Heart right ventricle (tissue), 16 donors: ENCODE measurements at regions not wholly inside any gene's neighbourhood (a gene's known extent, or its start where the extent isn't known, plus 50 kb on each side); places are given as distances from the start of the nearest gene placed in this dataset.

Experiments used
- ATAC-seq, 8 donors: fragments of 200-7000 bp; cut with Tn5 transposase; one replicate each; pipeline ENCODE4 v1.9.1; 2020; ENCODE audit warnings: mild to moderate bottlenecking in 8 of 8, moderate library complexity in 8 of 8, moderate number of reproducible peaks in 1 of 8
- DNase-seq, 2 donors: peaks; one replicate each; pipeline ENCODE4 v3.0.0-alpha.2; 2020
- H3K27ac ChIP-seq, 10 donors: fragments of 200-600 bp; sonication (generic) in 2 of 10; one replicate each; pipeline versions ENCODE4 v1.5.0 to v1.8.0; 2020 to 2022; ENCODE audit warnings: mild to moderate bottlenecking in 3 of 10
- H3K27me3 ChIP-seq, 7 donors: fragments of 200-600 bp; one replicate each; pipeline ENCODE4 v1.8.0; 2021 to 2022; ENCODE audit warnings: mild to moderate bottlenecking in 2 of 7
- H3K36me3 ChIP-seq, 9 donors: fragments of 200-600 bp; sonication (generic) in 1 of 9; one replicate each; pipeline versions ENCODE4 v1.5.0 to v1.8.0; 2020 to 2022; ENCODE audit warnings: mild to moderate bottlenecking in 2 of 9
- H3K4me1 ChIP-seq, 9 donors: fragments of 200-600 bp; sonication (generic) in 1 of 9; one replicate each; pipeline versions ENCODE4 v1.5.0 to v1.8.0; 2020 to 2022; ENCODE audit warnings: mild to moderate bottlenecking in 4 of 9
- H3K4me3 ChIP-seq, 10 donors: fragments of 200-600 bp; sonication (generic) in 2 of 10; one replicate each; pipeline versions ENCODE4 v1.5.0 to v1.8.0; 2020 to 2022; ENCODE audit warnings: mild to moderate bottlenecking in 7 of 10, moderate library complexity in 2 of 10
- H3K9me3 ChIP-seq, 11 donors: fragments of 200-600 bp in 10 of 11; sonication (generic) in 2 of 11; one replicate each; pipeline versions ENCODE4 v1.5.0 to v1.8.0; 2013 to 2022; ENCODE audit warnings: mild to moderate bottlenecking in 2 of 11, control low read depth in 1 of 11, moderate library complexity in 1 of 11
- CTCF ChIP-seq, 9 donors: fragments of 200-600 bp; sonication (generic) in 2 of 9; IDR thresholded peaks; one replicate each; pipeline versions ENCODE4 v1.5.0 to v1.8.0; 2021 to 2022; ENCODE audit warnings: antibody characterized with exemption in 9 of 9, mild to moderate bottlenecking in 5 of 9, moderate library complexity in 1 of 9
- WGBS, 2 donors: extraction: QIAGEN DNeasy Blood & Tissue Kit; methylation state at CpG; one replicate each; pipeline ENCODE4 v1.1.7; 2013; ENCODE audit warnings: inconsistent platforms in 1 of 2; 5-methylcytosine and 5-hydroxymethylcytosine counted together
- intact Hi-C, 10 donors: fragments of 100-400 bp; cut with DNase I; formaldehyde crosslinking; loops; one replicate each; pipeline versions ENCODE4 v1.11.1 to v1.14.2; 2022
- donor health status: Arrhythmogenic right ventricular cardiomyopathy.
- donor health status: ischemic (EF 13 %, LVEDD 7.1; RV severe dilation, severe dysfunction).
- donor health status: healthy with polysubstance abuse.
- donor health status: DM: no; HTN: yes; CAD: no.
- donor health status: DM: no; HTN: no; CAD: no.
- donor health status: ischemic (EF 25% LVEDD 6.9; RV normal size, moderate dysfunction).
- donor health status: ischemic (EF 25% LVEDD 5.7; RV mildly dilated, moderate dysfunction).
- donor health status: healthy.
- donor health status: DM: yes; HTN: yes; CAD: no.
- donor health status: Ischemic cardiomyopathy.
- donor health status: ischemic (EF 35%, LVEDD 5.7; RV mildly dilated, moderate dysfunction).
- donor health status: nonischemic (EF 11% LVEDD 7.7; RV severe dilation, severe dysfunction).
- donor health status: DM: yes; HTN: yes; CAD: no.
- donor health status: PGD.
- donor health status: ischemic (EF 29% LVEDD 5.4; RV normal size, mild dysfunction).
- donor health status: nonischemic (EF 23%, LVEDD 6.1; RV moderate dilation, normal function).

- ATAC-seq (no peak), DNase-seq (no peak)
- Histone ChIP-seq H3K36me3 (no peaks in the 10 kb centered on the region), H3K27ac (no peak overlapping the region), H3K4me1 (no peaks in the 10 kb centered on the region), H3K27me3 (no peaks in the 10 kb centered on the region), H3K4me3 (no peak overlapping the region), H3K9me3 (peaks cover 0 to 6% (median 0%) of the 10 kb centered on the region in 11 donors)
- WGBS, 2 donors: 48 to 51% methylated on average over 6 of the region's 6 CpGs
- intact Hi-C loops: no loop called here
- no peak for TF ChIP-seq CTCF (IDR thresholded peaks at IDR 0.05)
These were observed 1586.8 kb upstream of the ACVR2A start for GRCh38 chr2:146258071-146258470.

GRCh38 chr2:146252119-146252518, 1592.7 kb upstream of the ACVR2A start:
- no peak for TF ChIP-seq CTCF (IDR thresholded peaks at IDR 0.05)
- 90 to 91% methylated on average over 2 of the region's 2 CpGs for WGBS, 2 donors
- intact Hi-C loops: no loop called here

GRCh38 chr2:146251328-146251727, 1593.5 kb upstream of the ACVR2A start:
- DNase-seq: no peak
- no peaks in the 10 kb centered on the region for H3K36me3 ChIP-seq
- no peaks in the 10 kb centered on the region for H3K27me3 ChIP-seq
- H3K9me3 ChIP-seq: no peaks in the 10 kb centered on the region
- intact Hi-C loops: no loop called here
- no peak for ATAC-seq
- H3K4me3 ChIP-seq: no peak overlapping the region
- no peak overlapping the region for H3K27ac ChIP-seq
- no peaks in the 10 kb centered on the region for H3K4me1 ChIP-seq
- WGBS, 2 donors: 46 to 55% methylated on average over 3 of the region's 3 CpGs
- TF ChIP-seq CTCF (IDR thresholded peaks at IDR 0.05): no peak

More at GRCh38 chr2:146252119-146252518, 1592.7 kb upstream of the ACVR2A start:
- H3K27ac ChIP-seq: no peak overlapping the region
- no peaks in the 10 kb centered on the region for H3K27me3 ChIP-seq
- no peak for ATAC-seq
- no peaks in the 10 kb centered on the region for H3K36me3 ChIP-seq
- no peak for DNase-seq
- H3K4me1 ChIP-seq: no peaks in the 10 kb centered on the region
- H3K4me3 ChIP-seq: no peak overlapping the region
- H3K9me3 ChIP-seq: no peaks in the 10 kb centered on the region

- Histone ChIP-seq H3K27ac (no peak overlapping the region), H3K36me3 (no peaks in the 10 kb centered on the region), H3K4me1 (no peaks in the 10 kb centered on the region), H3K27me3 (no peaks in the 10 kb centered on the region), H3K4me3 (no peak overlapping the region), H3K9me3 (no peaks in the 10 kb centered on the region)
- DNase-seq: no peak
- intact Hi-C loops: no loop called here
- WGBS, 2 donors: 0 to 4% methylated on average over 1 of the region's 1 CpG
- ATAC-seq: no peak
- TF ChIP-seq CTCF (IDR thresholded peaks at IDR 0.05): no peak
These were observed 1597.9 kb upstream of the ACVR2A start for GRCh38 chr2:146246736-146247523.
